ENCODE measurements at regions not wholly inside any gene's neighbourhood (a gene's known extent, or its start where the extent isn't known, plus 50 kb on each side); places are given as distances from the start of the nearest gene placed in this dataset.
A peak's percentile ranks its signal among the peaks of the same experiment; 100 is the strongest.

DNA sequence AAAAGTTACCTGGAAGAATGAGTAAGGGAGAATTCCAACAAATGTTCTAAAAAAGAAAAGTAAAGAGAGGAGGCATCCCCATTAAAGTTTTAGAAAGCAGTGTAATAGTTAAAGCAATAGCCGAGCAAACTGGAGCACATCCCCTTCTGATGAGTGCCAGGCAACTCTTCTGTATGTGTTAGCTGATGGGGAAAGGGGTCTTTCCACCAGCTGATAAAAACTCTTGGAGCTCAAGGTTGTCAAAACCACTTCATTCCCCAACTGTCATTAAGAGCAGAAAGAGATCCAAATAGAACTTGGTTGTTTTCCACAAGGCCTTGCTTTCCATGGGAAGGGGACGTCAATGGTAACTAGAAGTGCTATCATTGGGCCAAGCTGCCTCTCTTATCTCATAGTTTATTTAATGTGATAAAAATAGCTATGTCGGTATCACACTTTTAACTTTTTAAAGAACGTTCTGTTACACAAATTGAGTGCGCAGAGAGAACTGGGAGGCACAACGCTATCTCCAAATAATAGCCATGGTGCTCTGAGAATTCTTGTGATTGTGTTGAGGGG, 116.9 kb downstream of the POLR2M start:
- no peak for DNase-seq

DNA sequence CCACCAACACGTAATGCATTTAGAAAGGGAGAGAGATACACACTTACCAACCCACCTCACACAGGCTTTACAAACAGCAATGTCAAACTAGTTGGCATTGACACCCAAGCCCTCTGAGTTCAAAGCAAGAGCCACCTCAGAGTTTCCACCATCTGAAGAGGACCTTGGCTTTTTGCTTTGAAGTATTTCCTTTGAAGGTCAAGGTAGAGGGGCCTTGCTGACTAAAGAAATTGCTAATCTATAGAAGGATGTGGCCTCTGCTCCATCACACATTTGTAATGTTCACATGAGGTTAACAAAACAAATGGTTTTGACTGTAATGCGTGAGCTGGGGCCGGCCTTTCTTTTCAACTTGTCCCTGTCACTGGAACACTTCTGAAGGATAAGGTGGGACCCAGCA, 117.7 kb downstream of the POLR2M start:
- DNase-seq, result no peak

DNA sequence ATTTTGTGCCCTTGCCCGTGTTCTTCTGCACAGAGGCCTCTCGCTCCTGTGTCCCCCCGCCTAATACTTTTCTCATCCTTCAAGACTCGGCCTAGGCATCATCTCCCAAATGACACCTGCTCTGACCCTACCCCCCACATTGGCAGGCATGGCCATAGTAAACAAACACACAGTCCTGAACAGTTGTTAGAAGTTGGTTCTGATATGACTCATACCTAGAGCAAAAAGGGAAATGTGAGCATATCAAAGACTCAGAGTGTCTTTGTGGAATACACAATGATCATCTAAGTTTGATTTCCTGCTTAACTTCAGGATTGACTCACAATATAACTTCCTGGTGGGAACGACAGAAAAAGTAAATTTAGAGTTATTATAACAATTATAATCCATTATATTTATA, 120.5 kb downstream of the POLR2M start:
- DNase-seq, result no peak

DNA sequence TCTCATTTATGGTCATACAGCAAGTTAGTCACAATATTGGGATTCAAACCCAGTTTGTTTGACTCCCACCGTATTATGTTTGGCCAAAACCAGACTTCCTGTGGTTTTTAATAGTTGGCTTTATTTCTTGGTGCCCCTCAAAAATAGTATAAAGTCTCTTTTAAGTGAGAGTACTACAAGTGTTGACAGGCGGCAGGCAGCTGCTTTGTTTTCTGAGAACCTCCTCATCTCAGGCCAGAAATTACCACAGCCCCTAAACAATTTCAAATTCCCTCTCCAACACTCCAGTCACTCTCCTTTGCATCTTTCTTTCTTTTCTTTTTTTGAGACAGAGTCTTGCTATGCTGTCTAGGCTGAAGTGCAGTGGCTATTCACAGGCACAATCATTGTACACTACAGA, 121.5 kb downstream of the POLR2M start:
- no peak for DNase-seq

DNA sequence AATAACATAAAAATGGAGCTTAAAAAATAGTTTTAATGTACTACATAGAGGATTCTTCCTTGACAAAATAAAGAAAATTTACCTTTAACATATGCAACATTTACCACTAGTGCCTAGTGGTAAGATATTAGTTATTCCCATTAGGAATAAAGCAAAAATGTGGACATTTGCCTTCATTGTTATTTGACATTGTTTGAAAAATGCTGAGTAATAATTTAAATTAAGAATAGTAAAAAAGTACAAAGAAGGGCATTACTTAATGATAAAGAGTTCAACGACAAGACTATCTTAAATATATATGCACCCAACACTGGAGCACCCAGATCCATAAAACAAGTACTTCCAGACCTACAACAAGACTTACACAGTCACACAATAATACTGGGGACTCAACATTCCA, 125.7 kb downstream of the POLR2M start:
- DNase-seq, result no peak

DNA sequence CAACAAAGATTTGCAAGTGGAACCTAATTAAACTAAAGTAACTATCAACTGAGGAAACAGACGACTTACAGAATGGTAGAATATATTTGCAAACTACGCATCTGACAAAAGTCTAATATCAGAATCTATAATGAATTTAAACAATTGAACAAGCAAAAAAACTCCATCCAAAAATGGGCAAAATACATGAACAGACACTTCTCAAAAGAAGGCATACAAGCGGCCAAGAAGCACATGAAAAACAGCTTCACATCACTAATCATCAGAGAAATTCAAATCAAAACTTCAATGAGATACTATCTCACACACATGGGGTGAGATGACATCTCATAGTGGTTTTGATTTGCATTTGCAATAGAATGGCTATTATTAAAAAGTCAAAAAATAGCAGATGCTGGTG, 128.6 kb downstream of the POLR2M start:
- DNase-seq, result no peak

DNA sequence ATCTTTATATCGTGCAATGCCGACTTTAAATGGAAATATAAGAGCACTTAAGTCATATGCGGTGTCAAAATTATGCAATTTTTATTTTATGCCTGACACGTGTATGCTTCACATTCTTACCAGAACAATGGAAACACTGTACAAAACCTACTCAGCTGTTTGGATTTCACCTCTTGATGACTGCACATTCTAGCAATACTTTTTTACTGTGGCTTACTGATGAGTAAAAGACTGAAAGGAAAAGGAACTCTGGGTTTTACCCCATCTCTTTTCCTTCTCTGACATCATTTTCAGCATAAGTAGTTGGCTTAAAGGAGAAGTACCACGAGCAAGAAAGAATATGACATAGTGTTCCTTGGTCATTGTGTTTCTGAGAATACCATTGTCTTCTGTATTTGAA, 142.8 kb downstream of the POLR2M start:
- no peak for DNase-seq

DNA sequence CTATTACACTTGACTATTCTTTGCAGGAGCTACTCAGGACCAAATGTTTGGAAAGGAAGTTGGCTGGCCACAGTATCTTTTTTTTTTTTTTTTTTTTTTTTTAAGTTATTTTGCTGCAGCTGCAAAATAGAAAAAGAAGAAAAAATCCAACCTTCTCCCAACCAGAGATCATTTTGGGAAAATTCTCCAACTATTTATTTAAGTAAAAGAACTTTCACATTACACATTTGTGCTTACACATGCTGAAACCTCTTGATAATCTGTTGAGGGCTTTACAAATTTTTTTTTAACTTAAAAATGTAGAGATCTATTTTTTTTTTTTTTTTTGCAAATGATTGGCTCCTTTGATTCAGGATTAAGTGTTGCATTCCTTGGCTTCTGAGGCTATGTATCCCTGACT, 148.0 kb downstream of the POLR2M start:
- no peak for DNase-seq

DNA sequence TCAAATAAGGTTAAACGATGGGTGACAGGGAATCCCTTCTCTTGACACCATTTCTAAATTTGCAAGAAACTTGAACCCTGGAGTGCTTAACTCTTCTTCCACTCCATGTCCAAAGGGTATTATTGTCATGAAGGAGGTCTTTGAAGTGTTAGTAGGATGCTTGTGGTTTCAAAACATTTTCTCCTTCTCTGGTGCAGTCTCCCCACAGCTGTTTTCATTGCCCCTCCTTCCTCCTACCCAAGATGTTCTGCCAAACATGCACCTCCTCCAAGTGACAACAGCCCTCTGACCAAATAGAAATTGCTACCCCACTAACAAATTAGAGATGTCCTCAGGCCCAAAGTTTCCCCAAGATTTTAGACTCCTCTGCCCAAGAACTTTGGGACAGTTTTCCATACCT, 151.4 kb downstream of the POLR2M start:
- DNase-seq, result no peak

DNA sequence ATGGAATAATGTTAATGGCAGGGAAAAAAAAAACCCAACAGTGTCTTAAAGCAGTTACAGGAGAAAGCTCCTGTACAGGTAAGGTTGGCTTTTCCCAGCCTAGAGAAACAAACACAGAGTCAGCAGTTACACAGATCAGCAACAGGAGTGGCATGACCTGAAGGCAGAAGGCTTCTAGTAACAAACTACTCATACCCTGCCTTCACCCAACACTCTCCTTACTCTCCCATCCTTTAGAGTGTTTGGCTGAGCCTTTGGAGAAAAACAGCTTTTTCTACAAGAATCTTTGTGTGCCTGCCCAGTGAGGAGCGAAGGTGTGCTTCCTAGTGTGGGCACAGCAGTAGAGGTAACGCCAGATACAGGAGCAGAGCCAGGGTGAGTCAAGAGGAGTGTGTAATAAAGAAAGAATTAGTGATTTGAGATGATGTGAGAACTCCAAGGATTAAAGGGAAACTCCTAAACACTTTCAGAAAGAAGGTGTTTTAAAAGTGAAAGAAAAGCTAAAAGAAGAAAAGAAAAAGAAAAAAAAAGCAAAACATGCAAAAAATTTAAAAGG, 152.7 kb downstream of the POLR2M start:
- no peak for DNase-seq

DNA sequence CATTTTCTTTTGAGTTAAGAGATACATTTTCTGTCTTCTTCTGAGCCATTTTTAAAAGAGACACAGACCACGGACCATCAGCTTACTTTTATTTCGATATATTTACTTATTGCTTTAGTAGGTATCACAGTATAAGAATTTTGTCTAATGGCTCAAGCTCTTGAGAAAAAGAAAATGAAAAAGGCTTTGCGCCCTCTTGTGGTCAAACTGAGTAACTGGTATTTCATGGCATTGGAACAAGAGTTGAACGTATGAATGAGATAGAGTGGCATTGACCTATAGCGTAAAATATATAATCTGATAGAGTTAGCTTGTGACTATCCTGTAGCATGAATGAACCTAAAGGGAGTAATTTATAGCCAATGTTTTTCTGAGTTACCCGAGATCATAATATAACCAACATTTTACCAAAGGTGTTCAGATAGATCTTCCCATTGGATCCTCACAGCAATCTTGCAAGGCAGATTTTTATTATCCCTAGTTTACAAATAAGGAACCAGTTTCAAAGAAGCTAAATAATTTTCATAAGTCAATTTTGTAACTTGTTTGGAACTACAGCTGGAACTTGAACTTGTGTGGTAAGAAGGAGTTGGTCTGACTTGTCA, 154.6 kb downstream of the POLR2M start:
- peak in 9 of 56 donors; percentile 2 to 47 (median 8) for DNase-seq

DNA sequence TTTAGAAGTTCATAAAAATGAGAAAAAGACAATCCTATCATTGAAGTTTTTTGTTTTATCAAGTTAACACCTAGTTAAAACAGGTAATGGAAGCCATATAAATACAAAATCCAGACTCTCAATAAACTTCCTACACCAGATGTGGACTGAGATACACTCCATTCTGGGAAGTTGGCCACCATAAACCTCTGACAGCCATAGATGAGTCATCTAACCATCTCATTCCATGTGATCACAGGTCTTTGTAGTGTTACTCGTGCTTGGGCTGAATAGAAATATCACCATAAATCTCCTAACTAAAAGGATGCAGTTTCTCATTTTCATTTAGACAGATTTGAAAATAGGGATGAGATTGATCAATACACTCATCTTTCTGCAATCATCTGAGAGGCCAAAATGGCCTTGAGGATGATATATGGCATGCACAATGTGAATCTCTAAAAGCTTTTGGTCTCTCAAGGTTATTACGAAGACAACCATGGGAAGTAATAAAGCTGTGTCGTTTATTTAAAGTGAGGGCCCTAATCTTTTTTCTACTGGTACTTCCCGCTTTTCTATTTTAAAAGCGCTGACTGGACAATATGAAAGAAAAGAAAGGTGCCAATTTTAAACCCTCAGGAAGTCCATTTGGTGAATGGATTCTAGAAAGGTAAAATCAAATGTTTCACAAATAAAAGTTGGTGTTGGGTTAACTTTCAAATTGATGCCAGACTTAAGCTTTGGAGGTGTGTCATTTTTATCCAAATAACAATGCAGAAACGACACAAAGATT, 155.5 kb downstream of the POLR2M start:
- no peak for DNase-seq

DNA sequence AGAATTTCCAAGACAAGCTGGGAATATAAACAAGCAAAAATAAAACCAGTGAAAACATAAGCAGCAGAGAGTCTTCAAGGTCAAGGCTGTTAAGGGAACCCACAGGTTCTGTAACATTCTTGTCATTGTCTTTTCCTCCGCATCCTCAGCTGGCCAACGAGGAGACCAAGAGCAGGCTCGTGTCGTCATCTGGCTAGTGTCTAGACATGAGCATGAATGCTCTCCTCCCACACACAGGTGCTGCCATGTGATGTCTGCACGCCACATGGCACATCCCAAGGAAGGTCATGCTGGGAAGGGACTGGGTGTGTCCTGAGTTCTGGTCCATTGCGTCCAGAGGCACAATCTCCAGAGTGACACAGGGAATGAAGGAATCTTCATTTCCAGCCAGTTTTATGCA, 156.2 kb downstream of the POLR2M start:
- no peak for DNase-seq

DNA sequence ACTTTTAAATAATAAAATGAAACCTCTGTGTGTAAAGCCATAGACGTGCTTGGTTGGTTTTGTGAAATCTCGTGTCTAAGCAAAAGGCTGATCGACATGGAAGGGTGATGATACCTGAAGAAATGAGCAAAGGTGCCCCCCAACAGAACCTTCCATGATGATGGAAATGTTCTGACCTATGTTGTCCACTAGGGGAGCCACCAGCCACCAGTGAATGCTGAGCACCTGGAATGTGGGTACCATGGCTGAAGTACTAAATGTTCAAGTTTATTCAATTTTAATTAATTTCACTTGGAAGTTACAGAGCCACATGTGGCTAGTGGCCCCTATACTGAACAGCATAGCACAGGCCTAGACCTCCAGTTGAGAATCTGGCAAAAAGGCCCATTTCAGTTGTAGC, 158.8 kb downstream of the POLR2M start:
- no peak for DNase-seq

DNA sequence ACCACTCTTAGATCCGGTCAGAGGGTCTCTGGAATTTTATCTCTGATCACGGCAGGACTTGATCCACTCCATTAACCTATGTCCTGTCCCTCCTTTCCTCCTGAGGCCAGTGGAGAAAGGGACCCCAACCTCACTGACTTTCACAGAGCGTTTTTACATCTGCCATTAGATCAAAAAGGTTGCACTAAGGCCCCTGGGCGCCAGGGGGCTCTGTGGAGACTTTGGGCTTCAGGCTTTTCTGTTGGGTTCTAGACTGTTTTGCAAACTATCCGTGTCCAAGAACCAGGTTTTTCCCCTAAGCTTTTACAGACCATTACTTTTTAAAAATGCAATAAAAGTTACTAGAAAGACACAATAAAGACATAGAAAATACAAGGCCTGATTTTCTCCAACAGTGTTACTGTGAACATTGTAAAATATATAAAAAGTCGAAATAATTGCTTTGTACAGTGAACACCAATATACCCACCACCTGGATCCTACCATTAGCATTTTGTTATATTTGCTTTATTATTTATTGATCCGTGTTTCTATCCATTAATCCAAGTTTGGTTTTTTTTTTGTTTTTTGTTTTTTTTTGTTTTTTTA, 159.7 kb downstream of the POLR2M start:
- DNase-seq, result peak in 2 of 56 donors; percentile 1 to 31

DNA sequence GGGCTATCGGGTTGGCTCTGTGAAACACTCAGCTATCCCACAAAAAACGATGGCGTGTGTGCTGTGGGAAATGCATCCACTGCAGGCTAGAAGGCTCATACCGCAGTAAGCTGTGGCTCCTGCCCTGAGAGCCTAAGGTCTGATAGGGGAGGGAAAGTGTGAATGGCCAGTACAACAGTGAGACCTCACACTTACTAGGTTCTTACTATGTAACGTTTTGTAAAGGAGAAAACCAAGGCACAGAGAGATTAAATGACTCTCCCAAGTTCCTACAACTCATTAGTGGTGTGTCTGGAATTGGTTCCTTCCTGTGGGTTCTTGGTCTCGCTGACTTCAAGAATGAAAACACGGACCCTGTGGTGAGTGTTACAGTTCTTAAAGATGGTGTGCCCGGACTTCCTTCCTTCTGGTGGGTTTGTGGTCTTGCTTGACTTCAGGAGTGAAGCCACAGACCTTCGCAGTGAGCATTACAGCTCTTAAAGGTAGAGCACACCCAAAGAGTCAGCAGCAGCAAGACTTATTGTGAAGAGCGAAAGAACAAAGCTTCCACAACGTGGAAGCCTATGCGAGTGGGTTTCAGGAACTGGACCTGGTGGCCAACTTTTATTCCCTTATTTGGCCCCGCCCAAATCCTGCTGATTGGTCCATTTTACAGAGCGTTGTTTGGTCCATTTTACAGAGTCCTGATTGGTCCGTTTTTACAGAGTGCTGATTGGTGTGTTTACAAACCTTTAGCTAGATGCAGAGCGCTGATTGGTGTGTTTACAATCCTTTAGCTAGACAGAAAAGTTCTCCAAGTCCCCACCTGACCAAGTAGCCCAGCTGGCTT, 161.7 kb downstream of the POLR2M start:
- no peak for DNase-seq

DNA sequence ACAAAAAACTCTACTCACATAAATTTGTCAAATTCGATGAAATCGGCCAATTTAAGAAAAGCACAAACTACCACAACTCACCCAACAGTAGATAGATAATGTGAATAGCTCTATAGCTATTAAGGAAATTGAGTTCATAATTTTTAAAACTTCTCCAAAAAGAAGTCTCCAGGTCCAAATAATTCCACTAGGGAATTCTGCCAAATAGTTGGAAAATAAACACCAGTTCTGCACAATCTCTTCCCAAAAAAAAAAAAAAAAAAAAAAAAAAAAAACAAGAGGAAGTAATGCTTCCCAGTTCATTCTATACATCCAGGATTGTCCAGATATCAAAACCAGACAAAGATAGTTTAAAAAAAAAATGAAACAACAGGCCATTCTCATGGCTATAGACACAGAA, 164.2 kb downstream of the POLR2M start:
- no peak for DNase-seq

DNA sequence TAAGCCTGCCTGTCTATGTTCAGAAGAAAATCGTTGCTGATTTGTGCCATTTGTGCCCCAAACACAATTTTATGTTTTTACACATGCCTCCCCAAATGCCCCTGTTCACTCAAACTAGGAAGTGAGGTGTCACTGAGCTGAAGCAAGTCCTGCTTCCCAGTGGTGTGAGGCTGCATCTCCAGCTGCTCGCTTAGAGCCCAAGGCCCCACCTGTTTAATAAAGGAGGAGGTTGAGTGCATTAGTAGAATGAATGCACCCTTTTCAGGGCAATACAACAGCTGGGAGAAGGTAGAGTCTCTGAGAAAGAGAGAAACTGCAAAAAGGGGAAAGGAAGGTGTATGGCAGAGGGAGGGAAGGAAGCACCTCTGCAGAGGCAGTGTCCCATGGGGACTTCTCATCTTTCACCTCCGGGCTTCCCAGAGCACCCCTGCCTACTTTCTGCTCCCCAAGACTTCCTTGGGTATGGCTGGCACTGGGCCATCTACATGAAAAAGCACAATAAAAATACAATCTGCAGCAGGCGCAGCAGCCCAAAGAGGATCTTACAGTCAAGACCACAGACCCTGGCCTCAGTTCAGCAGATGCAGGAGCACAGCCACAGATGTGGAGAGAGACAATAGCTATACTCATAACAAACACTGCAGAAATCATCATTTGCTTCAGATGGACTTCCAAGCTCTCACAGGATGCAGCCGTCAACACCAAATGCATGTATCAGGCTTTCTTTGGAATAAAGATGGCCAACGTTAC, 165.9 kb downstream of the POLR2M start:
- DNase-seq, result peak in 2 of 56 donors; percentile 2 to 18

DNA sequence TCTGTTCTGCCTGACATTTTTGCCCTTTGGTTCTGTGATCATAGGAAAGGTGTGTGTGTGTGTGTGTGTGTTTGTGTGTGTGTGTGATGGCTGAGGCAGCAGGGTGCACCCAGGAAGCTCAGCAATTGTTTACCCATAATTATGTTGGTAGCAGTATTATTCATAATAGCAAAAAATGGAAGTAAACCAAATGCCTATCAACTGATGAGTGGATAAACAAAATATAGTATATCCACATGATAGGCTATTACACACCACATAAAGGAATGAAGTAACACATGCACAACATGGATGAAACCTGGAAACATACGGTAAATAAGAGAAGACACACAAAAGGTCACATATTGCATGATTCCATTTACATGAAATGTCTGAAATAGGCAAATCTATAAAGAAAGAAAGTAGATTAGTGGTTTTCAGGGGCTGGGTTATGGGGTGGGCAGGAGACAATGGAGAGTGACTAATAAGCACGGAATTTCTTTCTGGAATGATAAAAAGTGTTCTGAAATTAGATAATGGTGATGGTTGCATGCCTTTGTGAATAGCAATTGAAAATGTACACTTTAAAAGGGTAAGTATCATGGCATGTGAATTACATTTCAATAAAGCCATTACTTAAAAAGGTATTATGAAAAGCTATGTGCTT, 167.2 kb downstream of the POLR2M start:
- DNase-seq, result no peak

DNA sequence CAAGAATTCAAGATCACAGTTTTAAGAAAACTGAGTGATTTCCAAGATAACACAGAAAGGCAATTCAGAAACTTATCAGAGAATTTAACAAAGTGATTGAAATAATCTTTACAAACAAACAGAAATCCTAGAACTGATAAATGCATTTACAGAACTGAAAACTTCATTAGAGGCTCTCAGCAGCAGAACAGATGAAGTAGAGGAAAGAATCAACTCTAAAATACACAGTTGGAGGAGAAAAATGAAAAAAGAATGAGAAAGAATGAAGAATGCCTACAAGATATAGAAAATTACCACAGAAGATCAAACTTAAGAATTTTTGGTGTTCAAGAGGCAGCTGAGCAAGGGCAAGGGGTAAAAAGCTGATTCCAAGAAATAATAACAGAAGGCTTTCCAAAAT, 168.8 kb downstream of the POLR2M start:
- DNase-seq, result no peak
